ENCODE measurements at regions not wholly inside any gene's neighbourhood (a gene's known extent, or its start where the extent isn't known, plus 50 kb on each side); places are given as distances from the start of the nearest gene placed in this dataset.

- peaks cover 17% of the 10 kb centered on the region for H3K4me1 Mint-ChIP-seq
- no peak overlapping the region for H3K27ac Mint-ChIP-seq
Measured at GRCh38 chr17:77485089-77485833, 344.5 kb downstream of the SEC14L1 start.

GRCh38 chr17:77487211-77487629, 346.5 kb downstream of the SEC14L1 start:
- H3K27ac Mint-ChIP-seq, result no peak overlapping the region
- H3K4me3 Mint-ChIP-seq, result no peak overlapping the region
- H3K9me3 Mint-ChIP-seq, result no peaks in the 10 kb centered on the region
- peaks cover 11% of the 10 kb centered on the region for H3K4me1 Mint-ChIP-seq
- H3K36me3 Mint-ChIP-seq, result peaks cover 5% of the 10 kb centered on the region
- H3K27me3 Mint-ChIP-seq, result no peaks in the 10 kb centered on the region

More at GRCh38 chr17:77485089-77485833, 344.5 kb downstream of the SEC14L1 start:
- H3K27me3 Mint-ChIP-seq, result no peaks in the 10 kb centered on the region
- H3K36me3 Mint-ChIP-seq, result peaks cover 8% of the 10 kb centered on the region
- no peak overlapping the region for H3K4me3 Mint-ChIP-seq
- H3K9me3 Mint-ChIP-seq, result no peaks in the 10 kb centered on the region

- H3K4me1 Mint-ChIP-seq, result peaks cover 11% of the 10 kb centered on the region
- no peaks in the 10 kb centered on the region for H3K9me3 Mint-ChIP-seq
- peaks cover 5% of the 10 kb centered on the region for H3K36me3 Mint-ChIP-seq
- no peak overlapping the region for H3K4me3 Mint-ChIP-seq
- H3K27ac Mint-ChIP-seq, result no peak overlapping the region
- no peaks in the 10 kb centered on the region for H3K27me3 Mint-ChIP-seq
Measured at GRCh38 chr17:77487677-77488530, 347.1 kb downstream of the SEC14L1 start.

- Mint-ChIP-seq H3K9me3 (no peaks in the 10 kb centered on the region), H3K36me3 (peaks cover 6% of the 10 kb centered on the region), H3K4me3 (no peak overlapping the region), H3K27ac (no peak overlapping the region), H3K27me3 (no peaks in the 10 kb centered on the region), H3K4me1 (peaks cover 11% of the 10 kb centered on the region)
Measured at GRCh38 chr17:77488531-77489238, 347.9 kb downstream of the SEC14L1 start.

GRCh38 chr17:77489239-77489892, 348.6 kb downstream of the SEC14L1 start:
- Mint-ChIP-seq H3K27me3 (no peaks in the 10 kb centered on the region), H3K9me3 (no peaks in the 10 kb centered on the region), H3K36me3 (peaks cover 6% of the 10 kb centered on the region), H3K4me3 (no peak overlapping the region), H3K27ac (no peak overlapping the region), H3K4me1 (peaks cover 11% of the 10 kb centered on the region)

- H3K4me1 Mint-ChIP-seq, result peaks cover 13% of the 10 kb centered on the region
- no peaks in the 10 kb centered on the region for H3K9me3 Mint-ChIP-seq
- peaks cover 6% of the 10 kb centered on the region for H3K36me3 Mint-ChIP-seq
- H3K4me3 Mint-ChIP-seq, result no peak overlapping the region
- H3K27ac Mint-ChIP-seq, result no peak overlapping the region
- no peaks in the 10 kb centered on the region for H3K27me3 Mint-ChIP-seq
Measured at GRCh38 chr17:77489893-77490255, 349.1 kb downstream of the SEC14L1 start.

GRCh38 chr17:77490361-77491183, 349.8 kb downstream of the SEC14L1 start:
- Mint-ChIP-seq H3K4me3 (no peak overlapping the region), H3K9me3 (no peaks in the 10 kb centered on the region), H3K4me1 (peaks cover 18% of the 10 kb centered on the region), H3K36me3 (peaks cover 6% of the 10 kb centered on the region), H3K27me3 (no peaks in the 10 kb centered on the region), H3K27ac (peak overlapping the region; percentile 72)

GRCh38 chr17:77491921-77492445, 351.2 kb downstream of the SEC14L1 start:
- Mint-ChIP-seq H3K4me3 (no peak overlapping the region), H3K9me3 (no peaks in the 10 kb centered on the region), H3K27me3 (no peaks in the 10 kb centered on the region), H3K4me1 (peaks cover 11% of the 10 kb centered on the region), H3K27ac (peak overlapping the region; percentile 35), H3K36me3 (peaks cover 2% of the 10 kb centered on the region)

GRCh38 chr17:77492446-77493237, 351.9 kb downstream of the SEC14L1 start:
- Mint-ChIP-seq H3K27ac (no peak overlapping the region), H3K9me3 (no peaks in the 10 kb centered on the region), H3K27me3 (no peaks in the 10 kb centered on the region), H3K4me1 (peaks cover 11% of the 10 kb centered on the region), H3K36me3 (peaks cover 2% of the 10 kb centered on the region), H3K4me3 (no peak overlapping the region)

GRCh38 chr17:77493238-77493820, 352.6 kb downstream of the SEC14L1 start:
- Mint-ChIP-seq H3K4me1 (peaks cover 11% of the 10 kb centered on the region), H3K9me3 (no peaks in the 10 kb centered on the region), H3K27me3 (no peaks in the 10 kb centered on the region), H3K27ac (peak overlapping the region; percentile 59), H3K4me3 (no peak overlapping the region), H3K36me3 (peaks cover 2% of the 10 kb centered on the region)

GRCh38 chr17:77493901-77494663, 353.3 kb downstream of the SEC14L1 start:
- H3K27ac Mint-ChIP-seq, result peak overlapping the region; percentile 59
- peaks cover 7% of the 10 kb centered on the region for H3K4me1 Mint-ChIP-seq
- H3K27me3 Mint-ChIP-seq, result no peaks in the 10 kb centered on the region
- H3K9me3 Mint-ChIP-seq, result no peaks in the 10 kb centered on the region
- peaks cover 2% of the 10 kb centered on the region for H3K36me3 Mint-ChIP-seq
- H3K4me3 Mint-ChIP-seq, result no peak overlapping the region

- peaks cover 4% of the 10 kb centered on the region for H3K36me3 Mint-ChIP-seq
- H3K27ac Mint-ChIP-seq, result peak overlapping the region; percentile 93
- H3K4me3 Mint-ChIP-seq, result no peak overlapping the region
- H3K9me3 Mint-ChIP-seq, result no peaks in the 10 kb centered on the region
- no peaks in the 10 kb centered on the region for H3K27me3 Mint-ChIP-seq
- peaks cover 7% of the 10 kb centered on the region for H3K4me1 Mint-ChIP-seq
Measured at GRCh38 chr17:77494664-77495435, 354.1 kb downstream of the SEC14L1 start.

Measured in activated naive CD4-positive, alpha-beta T cell treated with anti-CD3 and anti-CD28 coated beads, Interleukin-2, amount 50 U/mL, for 24 hours (primary cell).